Colonic mucosa (tissue), 4 donors: ENCODE measurements at regions not wholly inside any gene's neighbourhood (a gene's known extent, or its start where the extent isn't known, plus 50 kb on each side); places are given as distances from the start of the nearest gene placed in this dataset.
"Not testable (repeated sequence)": the region's sequence is repeated elsewhere in the genome, so short reads cannot be mapped to it uniquely, and the experiment has no call there.

Experiments
- DNase-seq: peaks from one replicate; pipeline ENCODE4 v3.0.0-alpha.2; 2020
- H3K27ac ChIP-seq: fragments of 200-600 bp; one replicate; pipeline ENCODE4 v1.8.0; 2021
- H3K27me3 ChIP-seq: fragments of 200-600 bp; one replicate; pipeline ENCODE4 v1.8.0; 2021
- H3K36me3 ChIP-seq: fragments of 200-600 bp; one replicate; pipeline ENCODE4 v1.8.0; 2021
- H3K4me1 ChIP-seq: fragments of 200-600 bp; one replicate; pipeline ENCODE4 v1.8.0; 2021; ENCODE audit warnings: mild to moderate bottlenecking
- H3K4me3 ChIP-seq: fragments of 200-600 bp; one replicate; pipeline ENCODE4 v1.8.0; 2021
- H3K9ac ChIP-seq, 2 donors: one replicate each; pipeline ENCODE4 v1.7.0; 2013; ENCODE audit warnings: control low read depth in 2 of 2, low read depth in 2 of 2, low read length in 2 of 2
- H3K9me3 ChIP-seq: fragments of 200-600 bp; one replicate; pipeline ENCODE4 v1.8.0; 2021
- CTCF ChIP-seq: fragments of 200-600 bp; IDR thresholded peaks from one replicate; pipeline ENCODE4 v1.8.0; 2022; ENCODE audit warnings: antibody characterized with exemption, mild to moderate bottlenecking
- intact Hi-C: fragments of 100-400 bp; cut with DNase I; formaldehyde crosslinking; loops from one replicate; pipeline ENCODE4 v1.14.1; 2022
- donor health status: healthy.
- donor health status: DM: no; HTN: no; CAD: no.
- donor health status: DM: no; HTN: no; CAD: no.

GRCh38 chr5:112579599-112580170 lies 158.0 kb upstream of the APC start:
- intact Hi-C loops, result no loop called here
- H3K9ac ChIP-seq, result no peak overlapping the region
- no peaks in the 10 kb centered on the region for H3K36me3 ChIP-seq

GRCh38 chr5:112581811-112582320 lies 155.8 kb upstream of the APC start:
- Histone ChIP-seq H3K36me3 (no peaks in the 10 kb centered on the region), H3K27ac (no peak overlapping the region)
- TF ChIP-seq CTCF, result no peak

More at GRCh38 chr5:112579599-112580170, 158.0 kb upstream of the APC start:
- Histone ChIP-seq H3K27me3 (no peaks in the 10 kb centered on the region), H3K27ac (no peak overlapping the region), H3K4me1 (no peaks in the 10 kb centered on the region), H3K4me3 (no peak overlapping the region), H3K9me3 (no peaks in the 10 kb centered on the region)
- TF ChIP-seq CTCF, result no peak
- DNase-seq, result no peak

GRCh38 chr5:112583166-112583565 lies 154.5 kb upstream of the APC start:
- no peak overlapping the region for H3K27ac ChIP-seq
- intact Hi-C loops, result no loop called here
- H3K4me3 ChIP-seq, result no peak overlapping the region
- no peaks in the 10 kb centered on the region for H3K4me1 ChIP-seq
- H3K9me3 ChIP-seq, result no peaks in the 10 kb centered on the region
- TF ChIP-seq CTCF, result no peak
- DNase-seq, result no peak
- no peaks in the 10 kb centered on the region for H3K27me3 ChIP-seq
- no peak overlapping the region for H3K9ac ChIP-seq
- no peaks in the 10 kb centered on the region for H3K36me3 ChIP-seq

More at GRCh38 chr5:112581811-112582320, 155.8 kb upstream of the APC start:
- H3K9me3 ChIP-seq, result no peaks in the 10 kb centered on the region
- no peaks in the 10 kb centered on the region for H3K27me3 ChIP-seq
- no peaks in the 10 kb centered on the region for H3K4me1 ChIP-seq
- no peak overlapping the region for H3K9ac ChIP-seq
- DNase-seq, result no peak
- intact Hi-C loops, result no loop called here
- no peak overlapping the region for H3K4me3 ChIP-seq

- no peak for TF ChIP-seq CTCF
- Histone ChIP-seq H3K27ac (no peak overlapping the region), H3K36me3 (no peaks in the 10 kb centered on the region), H3K9me3 (no peaks in the 10 kb centered on the region), H3K9ac (no peak overlapping the region), H3K4me1 (no peaks in the 10 kb centered on the region), H3K27me3 (no peaks in the 10 kb centered on the region), H3K4me3 (no peak overlapping the region)
- no peak for DNase-seq
- intact Hi-C loops, result no loop called here
Observed at GRCh38 chr5:112584781-112585180, 152.9 kb upstream of the APC start.

GRCh38 chr5:112586596-112587062 lies 151.1 kb upstream of the APC start:
- Histone ChIP-seq H3K27ac (no peak overlapping the region), H3K9ac (no peak overlapping the region), H3K4me1 (no peaks in the 10 kb centered on the region), H3K36me3 (no peaks in the 10 kb centered on the region), H3K4me3 (no peak overlapping the region), H3K27me3 (no peaks in the 10 kb centered on the region), H3K9me3 (no peaks in the 10 kb centered on the region)
- DNase-seq, result no peak
- intact Hi-C loops, result no loop called here
- TF ChIP-seq CTCF, result no peak

GRCh38 chr5:112590858-112591257 lies 146.8 kb upstream of the APC start:
- H3K27me3 ChIP-seq, H3K4me3 ChIP-seq, H3K27ac ChIP-seq, DNase-seq, H3K36me3 ChIP-seq, H3K9ac ChIP-seq, H3K4me1 ChIP-seq, H3K9me3 ChIP-seq, intact Hi-C loops: not testable (repeated sequence)
